ENCODE measurements at regions not wholly inside any gene's neighbourhood (a gene's known extent, or its start where the extent isn't known, plus 50 kb on each side); places are given as distances from the start of the nearest gene placed in this dataset.

GRCh38 chr5:73280386-73280785 lies 107.4 kb downstream of the TMEM174 start:
- TF ChIP-seq, protein P1, sequence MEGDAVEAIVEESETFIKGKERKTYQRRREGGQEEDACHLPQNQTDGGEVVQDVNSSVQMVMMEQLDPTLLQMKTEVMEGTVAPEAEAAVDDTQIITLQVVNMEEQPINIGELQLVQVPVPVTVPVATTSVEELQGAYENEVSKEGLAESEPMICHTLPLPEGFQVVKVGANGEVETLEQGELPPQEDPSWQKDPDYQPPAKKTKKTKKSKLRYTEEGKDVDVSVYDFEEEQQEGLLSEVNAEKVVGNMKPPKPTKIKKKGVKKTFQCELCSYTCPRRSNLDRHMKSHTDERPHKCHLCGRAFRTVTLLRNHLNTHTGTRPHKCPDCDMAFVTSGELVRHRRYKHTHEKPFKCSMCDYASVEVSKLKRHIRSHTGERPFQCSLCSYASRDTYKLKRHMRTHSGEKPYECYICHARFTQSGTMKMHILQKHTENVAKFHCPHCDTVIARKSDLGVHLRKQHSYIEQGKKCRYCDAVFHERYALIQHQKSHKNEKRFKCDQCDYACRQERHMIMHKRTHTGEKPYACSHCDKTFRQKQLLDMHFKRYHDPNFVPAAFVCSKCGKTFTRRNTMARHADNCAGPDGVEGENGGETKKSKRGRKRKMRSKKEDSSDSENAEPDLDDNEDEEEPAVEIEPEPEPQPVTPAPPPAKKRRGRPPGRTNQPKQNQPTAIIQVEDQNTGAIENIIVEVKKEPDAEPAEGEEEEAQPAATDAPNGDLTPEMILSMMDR (IDR thresholded peaks at IDR 0.05): no peak
- no peak for TF ChIP-seq ZFX (IDR thresholded peaks at IDR 0.05; ENCODE audit: borderline replicate concordance)

All from 22Rv1 (cell line).